H9 (cell line): ENCODE measurements at regions not wholly inside any gene's neighbourhood (a gene's known extent, or its start where the extent isn't known, plus 50 kb on each side); places are given as distances from the start of the nearest gene placed in this dataset.

ENCODE experiments used
- DNase-seq: peaks from one replicate; pipeline ENCODE4 v3.0.0-alpha.2; 2017
- H2AFZ ChIP-seq: one replicate; pipeline ENCODE4 v1.6.1; 2013; ENCODE audit warnings: mild to moderate bottlenecking, low read length, control low read depth, moderate library complexity
- H2AK5ac ChIP-seq: 2 replicates; pipeline ENCODE4 v1.6.1; 2013; ENCODE audit warnings: low read length, control low read depth, mixed read lengths; ENCODE audit not compliant: insufficient read length
- H2BK120ac ChIP-seq: one replicate; pipeline ENCODE4 v1.6.1; 2013; ENCODE audit warnings: low read depth, mild to moderate bottlenecking, low read length, control low read depth, inconsistent platforms; ENCODE audit not compliant: poor library complexity, severe bottlenecking
- H2BK12ac ChIP-seq: 2 replicates; pipeline ENCODE4 v1.6.1; 2013; ENCODE audit warnings: low read length, control low read depth, mixed read lengths, low read depth; ENCODE audit not compliant: insufficient read length
- H2BK15ac ChIP-seq: 2 replicates; pipeline ENCODE4 v1.6.1; 2013; ENCODE audit warnings: low read depth, low read length, control low read depth
- H2BK20ac ChIP-seq: one replicate; pipeline ENCODE4 v1.6.1; 2013; ENCODE audit warnings: low read depth, mild to moderate bottlenecking, low read length, control low read depth, inconsistent platforms; ENCODE audit not compliant: poor library complexity, severe bottlenecking
- H2BK5ac ChIP-seq: 2 replicates; pipeline ENCODE4 v1.6.1; 2013; ENCODE audit warnings: low read length, control low read depth, mixed read lengths; ENCODE audit not compliant: insufficient read length
- H3K14ac ChIP-seq: 2 replicates; pipeline ENCODE4 v1.6.1; 2013; ENCODE audit warnings: low read length, control low read depth; ENCODE audit not compliant: insufficient read depth
- H3K18ac ChIP-seq: 2 replicates; pipeline ENCODE4 v1.6.1; 2013; ENCODE audit warnings: low read depth, mild to moderate bottlenecking, mixed read lengths, low read length, control low read depth; ENCODE audit not compliant: insufficient read length
- H3K23ac ChIP-seq: 2 replicates; pipeline ENCODE4 v1.6.1; 2013; ENCODE audit warnings: low read length, control low read depth, mixed read lengths, low read depth; ENCODE audit not compliant: insufficient read length
- H3K23me2 ChIP-seq: 2 replicates; pipeline ENCODE4 v1.6.1; 2013; ENCODE audit warnings: low read depth, mild to moderate bottlenecking, mixed read lengths, low read length, control low read depth; ENCODE audit not compliant: insufficient read length, poor library complexity, severe bottlenecking
- H3K27ac ChIP-seq: 2 replicates; pipeline ENCODE4 v1.5.1; 2013; ENCODE audit warnings: low read length, control low read depth, mixed read lengths, low read depth; ENCODE audit not compliant: insufficient read length
- H3K27me3 ChIP-seq: 2 replicates; pipeline ENCODE4 v1.6.1; 2013; ENCODE audit warnings: low read length, control low read depth, inconsistent platforms; ENCODE audit not compliant: insufficient read depth
- H3K4ac ChIP-seq: 2 replicates; pipeline ENCODE4 v1.6.1; 2013; ENCODE audit warnings: low read depth, mild to moderate bottlenecking, control low read depth, inconsistent platforms, low read length, moderate library complexity
- H3K4me1 ChIP-seq: 2 replicates; pipeline ENCODE4 v1.6.1; 2013; ENCODE audit warnings: low read length, control low read depth, inconsistent platforms; ENCODE audit not compliant: insufficient read depth
- H3K4me2 ChIP-seq: 2 replicates; pipeline ENCODE4 v1.6.1; 2013; ENCODE audit warnings: low read length, control low read depth, mixed read lengths; ENCODE audit not compliant: insufficient read length, insufficient read depth
- H3K56ac ChIP-seq: 2 replicates; pipeline ENCODE4 v1.6.1; 2013; ENCODE audit warnings: low read depth, mild to moderate bottlenecking, mixed read lengths, low read length, control low read depth; ENCODE audit not compliant: insufficient read length
- H3K79me1 ChIP-seq: 2 replicates; pipeline ENCODE4 v1.6.1; 2013; ENCODE audit warnings: low read depth, mild to moderate bottlenecking, moderate library complexity, low read length, control low read depth, inconsistent platforms; ENCODE audit not compliant: insufficient read depth, poor library complexity, severe bottlenecking
- H3K79me2 ChIP-seq: 2 replicates; pipeline ENCODE4 v1.6.1; 2013; ENCODE audit warnings: low read length, control low read depth, inconsistent platforms; ENCODE audit not compliant: insufficient read depth
- H3K9ac ChIP-seq: 2 replicates; pipeline ENCODE4 v1.6.1; 2013; ENCODE audit warnings: low read length, control low read depth, mixed read lengths; ENCODE audit not compliant: insufficient read length; ENCODE audit errors: extremely low read depth
- H3K9me3 ChIP-seq: one replicate; pipeline ENCODE4 v1.6.1; 2013; ENCODE audit warnings: low read depth, low read length, inconsistent platforms; ENCODE audit not compliant: control insufficient read depth
- H3T11ph ChIP-seq: one replicate; pipeline ENCODE4 v1.6.1; 2013; ENCODE audit warnings: mild to moderate bottlenecking, low read length, control low read depth, inconsistent platforms
- H4K20me1 ChIP-seq: one replicate; pipeline ENCODE4 v1.6.1; 2013; ENCODE audit not compliant: control insufficient read depth, insufficient read length, insufficient read depth
- H4K5ac ChIP-seq: 2 replicates; pipeline ENCODE4 v1.6.1; 2013; ENCODE audit warnings: low read depth, mild to moderate bottlenecking, mixed read lengths, low read length, control low read depth; ENCODE audit not compliant: insufficient read length
- H4K8ac ChIP-seq: replicated peaks from 2 replicates; pipeline ENCODE4 v1.6.1; 2013; ENCODE audit warnings: low read length, control low read depth, mixed read lengths, low read depth; ENCODE audit not compliant: insufficient read length
- H4K91ac ChIP-seq: 2 replicates; pipeline ENCODE4 v1.6.1; 2013; ENCODE audit warnings: low read depth, mild to moderate bottlenecking, moderate library complexity, mixed read lengths, low read length, control low read depth; ENCODE audit not compliant: insufficient read length
- H3K27ac Mint-ChIP-seq, 3 experiments: 2 replicates in 2 of 3; 3 replicates in 1 of 3; pipeline ENCODE4 v1.8.0; 2020 to 2021; ENCODE audit warnings: mixed read lengths in 3 of 3, mild to moderate bottlenecking in 1 of 3, moderate library complexity in 1 of 3
- H3K27me3 Mint-ChIP-seq: 2 replicates; pipeline ENCODE4 v1.8.0; 2021; ENCODE audit warnings: low read depth, mild to moderate bottlenecking, moderate library complexity, mixed read lengths
- H3K36me3 Mint-ChIP-seq, 3 experiments: 2 replicates in 2 of 3; 3 replicates in 1 of 3; pipeline ENCODE4 v1.8.0; 2020 to 2021; ENCODE audit warnings: low read depth in 3 of 3, mixed read lengths in 3 of 3; ENCODE audit not compliant: insufficient read depth in 1 of 3
- H3K4me1 Mint-ChIP-seq, 2 experiments: 2 replicates each; pipeline ENCODE4 v1.8.0; 2020; ENCODE audit warnings: mixed read lengths in 2 of 2
- H3K4me3 Mint-ChIP-seq, 2 experiments: 2 replicates in 1 of 2; 3 replicates in 1 of 2; pipeline ENCODE4 v1.8.0; 2020 to 2021; ENCODE audit warnings: mild to moderate bottlenecking in 2 of 2, mixed read lengths in 2 of 2, moderate library complexity in 1 of 2
- H3K9me3 Mint-ChIP-seq, 2 experiments: 2 replicates in 1 of 2; 3 replicates in 1 of 2; pipeline ENCODE4 v1.8.0; 2020; ENCODE audit warnings: mild to moderate bottlenecking in 2 of 2, mixed read lengths in 2 of 2, moderate library complexity in 1 of 2
- WGBS: extraction: QIAGEN DNeasy Blood & Tissue Kit; methylation state at CpG from one replicate; pipeline ENCODE4 v1.1.7; 2013; ENCODE audit warnings: missing lambda C conversion rate, low lambda C conversion rate, mixed read lengths; ENCODE audit not compliant: insufficient read length; ENCODE audit errors: extremely low coverage; 5-methylcytosine and 5-hydroxymethylcytosine counted together
- TF ChIP-seq, protein P1 (sequence below): fragments of 200-600 bp; sonication (generic); conservative IDR thresholded peaks from 3 replicates; pipeline ENCODE4 v1.8.0; 2021; ENCODE audit warnings: antibody characterized with exemption, mild to moderate bottlenecking

DNA sequence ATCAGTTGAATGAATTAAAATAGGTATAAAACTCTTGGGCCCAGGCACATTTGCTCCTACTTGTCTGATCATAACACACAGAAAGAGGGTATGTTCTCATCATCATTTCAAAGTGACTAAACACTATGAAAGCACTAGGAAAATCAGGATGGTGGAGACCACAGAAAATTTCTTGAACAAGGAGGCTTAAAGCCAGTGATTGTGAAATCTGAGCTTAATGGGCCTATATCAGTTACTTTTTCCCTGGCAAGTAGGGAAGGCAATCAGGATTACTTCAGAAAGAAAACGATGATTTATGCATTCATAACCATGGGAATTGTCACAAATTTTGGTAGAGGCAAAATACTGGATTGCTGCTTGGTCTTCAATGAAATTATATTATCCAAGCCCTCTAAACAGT, 434.4 kb upstream of the CNTN4 start:
- no peak overlapping the region for H3K27ac Mint-ChIP-seq
- no peak overlapping the region for H2BK5ac ChIP-seq
- H3K9me3 ChIP-seq = no peaks in the 10 kb centered on the region
- H2BK15ac ChIP-seq = no peak overlapping the region
- no peaks in the 10 kb centered on the region for H3K4me1 ChIP-seq
- H3K27ac ChIP-seq = no peak overlapping the region
- DNase-seq = no peak
- no peak overlapping the region for H3K18ac ChIP-seq
- H4K20me1 ChIP-seq = no peaks in the 10 kb centered on the region
- no peak overlapping the region for H3K4me2 ChIP-seq
- no peak overlapping the region for H2BK12ac ChIP-seq
- H3K4ac ChIP-seq = no peak overlapping the region
- no peaks in the 10 kb centered on the region for H3K79me1 ChIP-seq
- no peaks in the 10 kb centered on the region for H3K36me3 Mint-ChIP-seq
- H4K91ac ChIP-seq = no peak overlapping the region
- H4K8ac ChIP-seq = no peak overlapping the region
- H3K9me3 Mint-ChIP-seq = no peaks in the 10 kb centered on the region
- H2BK120ac ChIP-seq = no peak overlapping the region
- no peaks in the 10 kb centered on the region for H3K4me1 Mint-ChIP-seq
- no peaks in the 10 kb centered on the region for H3K23me2 ChIP-seq
- H2AFZ ChIP-seq = no peak overlapping the region
- no peaks in the 10 kb centered on the region for H3K79me2 ChIP-seq
- WGBS = no CpG with 5 or more reads among the region's 1 CpG
- no peak overlapping the region for H3T11ph ChIP-seq
- no peak overlapping the region for H3K23ac ChIP-seq
- H4K5ac ChIP-seq = no peak overlapping the region
- H2AK5ac ChIP-seq = no peak overlapping the region
- no peak overlapping the region for H3K14ac ChIP-seq
- no peaks in the 10 kb centered on the region for H3K27me3 ChIP-seq
- no peaks in the 10 kb centered on the region for H3K27me3 Mint-ChIP-seq
- TF ChIP-seq, protein P1, sequence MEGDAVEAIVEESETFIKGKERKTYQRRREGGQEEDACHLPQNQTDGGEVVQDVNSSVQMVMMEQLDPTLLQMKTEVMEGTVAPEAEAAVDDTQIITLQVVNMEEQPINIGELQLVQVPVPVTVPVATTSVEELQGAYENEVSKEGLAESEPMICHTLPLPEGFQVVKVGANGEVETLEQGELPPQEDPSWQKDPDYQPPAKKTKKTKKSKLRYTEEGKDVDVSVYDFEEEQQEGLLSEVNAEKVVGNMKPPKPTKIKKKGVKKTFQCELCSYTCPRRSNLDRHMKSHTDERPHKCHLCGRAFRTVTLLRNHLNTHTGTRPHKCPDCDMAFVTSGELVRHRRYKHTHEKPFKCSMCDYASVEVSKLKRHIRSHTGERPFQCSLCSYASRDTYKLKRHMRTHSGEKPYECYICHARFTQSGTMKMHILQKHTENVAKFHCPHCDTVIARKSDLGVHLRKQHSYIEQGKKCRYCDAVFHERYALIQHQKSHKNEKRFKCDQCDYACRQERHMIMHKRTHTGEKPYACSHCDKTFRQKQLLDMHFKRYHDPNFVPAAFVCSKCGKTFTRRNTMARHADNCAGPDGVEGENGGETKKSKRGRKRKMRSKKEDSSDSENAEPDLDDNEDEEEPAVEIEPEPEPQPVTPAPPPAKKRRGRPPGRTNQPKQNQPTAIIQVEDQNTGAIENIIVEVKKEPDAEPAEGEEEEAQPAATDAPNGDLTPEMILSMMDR = no peak
- H3K56ac ChIP-seq = no peak overlapping the region
- no peak overlapping the region for H3K9ac ChIP-seq
- H2BK20ac ChIP-seq = no peak overlapping the region
- H3K4me3 Mint-ChIP-seq = no peak overlapping the region
